GM10248 (cell line): ENCODE measurements at regions not wholly inside any gene's neighbourhood (a gene's known extent, or its start where the extent isn't known, plus 50 kb on each side); places are given as distances from the start of the nearest gene placed in this dataset.

Experiments
- CTCF ChIA-PET: fragments of 300-600 bp; sonication (Branson Sonifier 250); formaldehyde crosslinking; extraction: SDS; loops from one replicate; lab custom pipeline; 2021; ENCODE audit warnings: antibody characterized with exemption; lab: Yijun Ruan, JAX
- POLR2A ChIA-PET: fragments of 350-650 bp; sonication (Branson Sonifier 250); formaldehyde crosslinking; extraction: SDS; loops from one replicate; lab custom pipeline; 2020; ENCODE audit warnings: antibody characterized with exemption; lab: Yijun Ruan, JAX
- DNase-seq: peaks from one replicate; pipeline ENCODE4 v3.0.0; 2012; ENCODE audit errors: extremely low spot score
- TF ChIP-seq, protein P1 (sequence below): IDR thresholded peaks from 2 replicates; pipeline ENCODE4 v1.5.1; 2012; ENCODE audit warnings: mild to moderate bottlenecking, low read depth; ENCODE audit errors: extremely low read depth, missing control alignments, control extremely low read depth

DNA sequence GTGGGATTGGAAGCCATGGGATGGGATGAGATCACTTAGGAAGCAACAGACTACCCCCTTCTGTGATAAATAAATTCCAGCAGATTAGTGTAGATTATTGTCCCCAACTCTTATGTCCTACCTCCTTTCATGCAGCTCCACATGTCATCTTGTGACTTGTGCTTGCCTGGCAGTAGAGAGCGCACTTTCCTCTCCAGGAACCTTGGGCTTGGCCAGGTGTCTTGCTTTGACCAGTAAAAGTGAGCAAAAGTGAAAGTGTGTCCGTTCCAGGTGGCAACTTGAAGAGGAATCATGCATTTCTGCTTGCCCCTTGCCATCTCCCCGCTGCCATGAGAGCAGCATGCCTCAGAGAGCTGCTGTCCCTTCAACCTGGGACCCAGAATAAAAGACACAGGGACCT, 122.9 kb upstream of the ERG start:
- ChIA-PET POLR2A (no interaction called here), CTCF (no interaction called here)
- no peak for DNase-seq

DNA sequence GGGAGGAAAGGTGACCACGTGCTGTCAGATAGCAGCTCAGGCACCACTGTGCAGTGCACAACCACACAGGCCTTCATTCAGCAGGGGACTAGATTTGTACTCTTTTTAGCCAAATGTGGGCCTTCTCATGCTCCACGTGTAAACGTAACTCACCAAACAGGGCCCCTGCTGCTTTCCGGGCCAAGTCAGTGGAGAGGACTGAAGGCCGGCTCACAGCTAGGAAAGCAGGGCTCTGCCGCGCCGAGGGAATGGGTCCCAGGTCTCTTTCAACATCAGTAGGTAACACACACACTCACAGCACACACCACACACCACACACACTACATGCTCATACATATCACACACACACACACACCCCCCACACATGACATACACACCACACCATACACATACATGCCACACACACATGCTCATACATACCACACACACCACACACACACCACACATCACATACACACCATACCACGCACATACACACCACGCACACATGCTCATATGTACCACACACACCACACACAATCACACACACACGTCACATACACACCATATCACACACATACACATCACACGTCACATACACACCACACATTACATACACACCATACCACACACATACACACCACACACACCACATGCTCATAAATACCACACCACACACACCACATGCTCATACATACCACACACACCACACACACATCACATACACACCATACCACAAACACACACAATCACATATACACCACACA, 124.0 kb upstream of the ERG start:
- CTCF ChIA-PET, result no interaction called here
- DNase-seq, result no peak
- POLR2A ChIA-PET, result no interaction called here
- TF ChIP-seq, protein P1, sequence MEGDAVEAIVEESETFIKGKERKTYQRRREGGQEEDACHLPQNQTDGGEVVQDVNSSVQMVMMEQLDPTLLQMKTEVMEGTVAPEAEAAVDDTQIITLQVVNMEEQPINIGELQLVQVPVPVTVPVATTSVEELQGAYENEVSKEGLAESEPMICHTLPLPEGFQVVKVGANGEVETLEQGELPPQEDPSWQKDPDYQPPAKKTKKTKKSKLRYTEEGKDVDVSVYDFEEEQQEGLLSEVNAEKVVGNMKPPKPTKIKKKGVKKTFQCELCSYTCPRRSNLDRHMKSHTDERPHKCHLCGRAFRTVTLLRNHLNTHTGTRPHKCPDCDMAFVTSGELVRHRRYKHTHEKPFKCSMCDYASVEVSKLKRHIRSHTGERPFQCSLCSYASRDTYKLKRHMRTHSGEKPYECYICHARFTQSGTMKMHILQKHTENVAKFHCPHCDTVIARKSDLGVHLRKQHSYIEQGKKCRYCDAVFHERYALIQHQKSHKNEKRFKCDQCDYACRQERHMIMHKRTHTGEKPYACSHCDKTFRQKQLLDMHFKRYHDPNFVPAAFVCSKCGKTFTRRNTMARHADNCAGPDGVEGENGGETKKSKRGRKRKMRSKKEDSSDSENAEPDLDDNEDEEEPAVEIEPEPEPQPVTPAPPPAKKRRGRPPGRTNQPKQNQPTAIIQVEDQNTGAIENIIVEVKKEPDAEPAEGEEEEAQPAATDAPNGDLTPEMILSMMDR, result no peak

More for the DNA sequence above, 122.9 kb upstream of the ERG start:
- TF ChIP-seq, protein P1, result peak; percentile 18

DNA sequence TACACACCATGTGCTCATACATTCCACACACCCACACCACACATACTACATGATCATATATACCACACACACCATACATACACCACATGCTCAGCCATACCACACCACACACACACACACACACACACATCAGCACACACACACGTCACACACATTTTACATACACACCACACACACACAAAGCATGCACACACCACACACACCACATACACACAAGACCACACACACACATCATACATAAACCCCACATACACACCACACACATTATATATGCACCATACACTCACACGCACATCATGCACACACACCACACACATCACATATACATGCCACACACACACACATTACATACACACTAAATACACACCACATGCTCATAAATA, 124.5 kb upstream of the ERG start:
- POLR2A ChIA-PET, result no interaction called here

DNA sequence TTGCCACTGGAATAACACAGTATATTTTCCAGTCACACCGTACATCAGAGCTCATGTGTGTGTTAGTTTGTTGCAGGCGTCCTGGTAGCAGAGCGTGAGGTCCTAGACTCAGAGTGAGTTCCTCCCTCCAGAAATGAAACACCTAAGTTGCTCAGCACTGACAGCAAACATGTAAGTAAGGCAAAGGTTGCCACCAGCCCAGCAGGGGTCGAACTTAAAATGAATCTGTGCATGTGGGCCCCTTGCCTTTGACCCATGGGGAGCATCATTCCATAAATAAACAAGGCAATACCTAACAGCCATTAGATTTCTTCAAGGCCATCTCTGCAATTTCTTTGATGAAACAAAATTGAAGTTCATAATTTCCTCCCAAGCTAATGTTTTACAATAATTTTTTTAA, 125.3 kb upstream of the ERG start:
- ChIA-PET POLR2A (no interaction called here), CTCF (no interaction called here)
- TF ChIP-seq, protein P1, result no peak
- no peak for DNase-seq

More for the DNA sequence above, 124.5 kb upstream of the ERG start:
- TF ChIP-seq, protein P1, result no peak
- no peak for DNase-seq
- CTCF ChIA-PET, result no interaction called here

DNA sequence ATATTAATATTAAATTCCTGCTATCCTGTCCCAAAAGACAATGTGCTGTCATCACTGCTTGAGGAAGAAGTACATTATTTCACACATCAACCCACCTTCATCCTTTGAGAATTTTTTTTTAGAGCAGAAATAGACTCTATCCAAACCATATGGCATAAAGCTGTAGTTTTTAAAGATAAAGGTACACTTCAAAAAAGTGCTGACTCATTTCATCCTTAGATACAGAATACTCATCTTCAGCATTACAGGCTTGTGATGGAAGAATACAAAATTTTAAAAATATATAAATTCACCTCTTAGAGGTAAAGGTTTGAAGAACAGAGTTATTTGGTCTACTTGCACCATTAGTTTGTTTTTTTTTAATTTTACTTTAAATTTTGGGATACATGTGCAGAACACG, 126.7 kb upstream of the ERG start:
- TF ChIP-seq, protein P1, result no peak
- ChIA-PET POLR2A (no interaction called here), CTCF (no interaction called here)
- DNase-seq, result no peak

DNA sequence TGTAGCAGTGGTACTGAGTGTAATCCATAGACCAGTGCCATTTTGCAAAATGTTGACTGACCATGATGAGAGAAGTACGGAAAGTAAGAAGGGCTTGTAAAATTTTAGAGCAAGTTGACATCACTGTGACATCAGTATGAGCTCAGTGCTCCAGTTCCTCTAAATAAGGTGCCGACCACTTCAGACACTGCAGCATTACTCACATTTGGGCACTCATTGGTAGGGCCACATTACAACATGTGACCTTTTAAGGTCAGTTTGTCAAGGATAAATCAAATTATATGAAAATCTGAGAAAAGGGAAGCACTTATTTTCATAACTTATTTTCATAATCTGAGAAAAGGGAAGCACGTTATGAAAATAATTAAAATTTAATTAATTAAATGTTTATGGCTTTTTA, 128.0 kb upstream of the ERG start:
- ChIA-PET CTCF (no interaction called here), POLR2A (no interaction called here)
- no peak for DNase-seq
- TF ChIP-seq, protein P1, result no peak
